Natural killer cell (primary cell): ENCODE measurements at regions not wholly inside any gene's neighbourhood (a gene's known extent, or its start where the extent isn't known, plus 50 kb on each side); places are given as distances from the start of the nearest gene placed in this dataset.

ENCODE experiments used
- ATAC-seq, 3 donors: fragments of 150-1000 bp in 2 of 3; fragments of 200-7000 bp in 1 of 3; cut with Tn5 transposase; 1 replicate in 1 of 3; 2 replicates in 2 of 3; pipeline ENCODE4 v1.10.0; 2021; ENCODE audit warnings: mild to moderate bottlenecking in 2 of 3, moderate library complexity in 2 of 3
- DNase-seq, 2 donors: peaks; one replicate each; pipeline versions ENCODE4 v3.0.0 to v3.0.0-alpha.2; 2013 to 2021; ENCODE audit warnings: mixed read lengths in 1 of 2
- H3K27ac ChIP-seq: one replicate; pipeline ENCODE4 v1.5.1; 2013; ENCODE audit warnings: mild to moderate bottlenecking, low read length
- H3K27me3 ChIP-seq: one replicate; pipeline ENCODE4 v1.6.1; 2013; ENCODE audit warnings: low read length; ENCODE audit not compliant: control insufficient read depth, insufficient read depth
- H3K36me3 ChIP-seq: one replicate; pipeline ENCODE4 v1.6.1; 2013; ENCODE audit warnings: low read length; ENCODE audit not compliant: control insufficient read depth, insufficient read depth
- H3K4me1 ChIP-seq: one replicate; pipeline ENCODE4 v1.6.1; 2013; ENCODE audit warnings: low read length; ENCODE audit not compliant: control insufficient read depth, insufficient read depth
- H3K4me3 ChIP-seq: one replicate; pipeline ENCODE4 v1.5.1; 2013; ENCODE audit warnings: low read length
- H3K9me3 ChIP-seq: one replicate; pipeline ENCODE4 v1.6.1; 2013; ENCODE audit warnings: low read length; ENCODE audit not compliant: control insufficient read depth, insufficient read depth
- H3K27ac Mint-ChIP-seq, 2 donors: one replicate each; pipeline ENCODE4 v1.8.0; 2022; ENCODE audit warnings: mild to moderate bottlenecking in 2 of 2, mixed read lengths in 2 of 2, moderate library complexity in 1 of 2
- H3K27me3 Mint-ChIP-seq, 2 donors: one replicate each; pipeline ENCODE4 v1.8.0; 2022; ENCODE audit warnings: low read depth in 2 of 2, mixed read lengths in 2 of 2
- H3K36me3 Mint-ChIP-seq: one replicate; pipeline ENCODE4 v1.8.0; 2022; ENCODE audit warnings: mixed read lengths
- H3K4me1 Mint-ChIP-seq, 2 donors: one replicate each; pipeline ENCODE4 v1.8.0; 2022; ENCODE audit warnings: mixed read lengths in 2 of 2
- H3K4me3 Mint-ChIP-seq: one replicate; pipeline ENCODE4 v1.8.0; 2022; ENCODE audit warnings: mild to moderate bottlenecking, moderate library complexity, mixed read lengths
- H3K9me3 Mint-ChIP-seq, 2 donors: one replicate each; pipeline ENCODE4 v1.8.0; 2022; ENCODE audit warnings: mixed read lengths in 2 of 2
- WGBS: methylation state at CpG from one replicate; pipeline ENCODE4 v1.1.7; 2013; ENCODE audit warnings: missing lambda C conversion rate; ENCODE audit not compliant: insufficient coverage; 5-methylcytosine and 5-hydroxymethylcytosine counted together
- intact Hi-C: fragments of 100-400 bp; cut with micrococcal nuclease; formaldehyde crosslinking; loops from one replicate; pipeline ENCODE4 v1.14.2; 2022
- TF ChIP-seq, protein P1 (sequence below): fragments of 200-600 bp; IDR thresholded peaks from one replicate; pipeline ENCODE4 v1.8.0; 2022; ENCODE audit warnings: antibody characterized with exemption

DNA sequence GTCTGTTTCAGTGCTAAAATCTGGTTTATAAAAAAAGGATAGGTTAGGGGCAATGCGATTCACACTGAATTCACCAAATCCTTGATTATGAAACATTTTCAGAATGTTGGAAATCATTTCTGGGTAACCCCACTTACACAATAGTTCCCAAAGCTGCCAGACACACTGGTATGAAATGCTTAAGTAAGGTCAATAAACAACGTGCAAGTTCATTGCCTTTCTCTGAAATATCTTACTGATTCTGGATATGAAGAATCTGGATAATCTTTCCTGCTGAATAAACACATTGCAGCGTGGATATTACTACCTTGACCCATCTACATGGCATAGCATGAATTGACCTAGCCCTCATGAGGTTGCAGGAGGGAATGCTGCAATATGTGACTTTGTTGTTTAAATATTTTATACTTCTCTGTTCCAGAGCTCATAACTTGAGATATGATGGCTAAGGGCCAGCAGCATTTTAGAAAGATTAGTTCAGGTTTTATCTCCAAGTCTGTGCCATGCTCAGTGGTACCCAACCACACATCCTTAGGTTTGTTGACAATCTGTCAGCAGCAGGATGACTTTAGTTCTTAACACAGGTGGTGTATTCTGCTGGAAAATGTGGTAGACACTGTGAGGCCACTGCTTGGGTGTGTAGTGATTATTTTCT is 121.0 kb downstream of the NREP start:
- peaks cover 9% of the 10 kb centered on the region for H3K36me3 Mint-ChIP-seq
- no peak overlapping the region for H3K27ac Mint-ChIP-seq
- no peak overlapping the region for H3K4me3 Mint-ChIP-seq
- DNase-seq = no peak
- no peak for ATAC-seq
- Histone ChIP-seq H3K36me3 (no peaks in the 10 kb centered on the region), H3K27me3 (no peaks in the 10 kb centered on the region), H3K4me3 (no peak overlapping the region), H3K4me1 (no peaks in the 10 kb centered on the region), H3K27ac (no peak overlapping the region), H3K9me3 (peaks cover 10% of the 10 kb centered on the region)
- intact Hi-C loops = no loop called here
- H3K27me3 Mint-ChIP-seq = peaks cover 0 to 7% of the 10 kb centered on the region in 2 donors
- H3K9me3 Mint-ChIP-seq = peaks cover 4 to 5% of the 10 kb centered on the region in 2 donors
- TF ChIP-seq, protein P1, sequence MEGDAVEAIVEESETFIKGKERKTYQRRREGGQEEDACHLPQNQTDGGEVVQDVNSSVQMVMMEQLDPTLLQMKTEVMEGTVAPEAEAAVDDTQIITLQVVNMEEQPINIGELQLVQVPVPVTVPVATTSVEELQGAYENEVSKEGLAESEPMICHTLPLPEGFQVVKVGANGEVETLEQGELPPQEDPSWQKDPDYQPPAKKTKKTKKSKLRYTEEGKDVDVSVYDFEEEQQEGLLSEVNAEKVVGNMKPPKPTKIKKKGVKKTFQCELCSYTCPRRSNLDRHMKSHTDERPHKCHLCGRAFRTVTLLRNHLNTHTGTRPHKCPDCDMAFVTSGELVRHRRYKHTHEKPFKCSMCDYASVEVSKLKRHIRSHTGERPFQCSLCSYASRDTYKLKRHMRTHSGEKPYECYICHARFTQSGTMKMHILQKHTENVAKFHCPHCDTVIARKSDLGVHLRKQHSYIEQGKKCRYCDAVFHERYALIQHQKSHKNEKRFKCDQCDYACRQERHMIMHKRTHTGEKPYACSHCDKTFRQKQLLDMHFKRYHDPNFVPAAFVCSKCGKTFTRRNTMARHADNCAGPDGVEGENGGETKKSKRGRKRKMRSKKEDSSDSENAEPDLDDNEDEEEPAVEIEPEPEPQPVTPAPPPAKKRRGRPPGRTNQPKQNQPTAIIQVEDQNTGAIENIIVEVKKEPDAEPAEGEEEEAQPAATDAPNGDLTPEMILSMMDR = no peak
- no peaks in the 10 kb centered on the region for H3K4me1 Mint-ChIP-seq
- WGBS = no CpG with 5 or more reads among the region's 3 CpGs

DNA sequence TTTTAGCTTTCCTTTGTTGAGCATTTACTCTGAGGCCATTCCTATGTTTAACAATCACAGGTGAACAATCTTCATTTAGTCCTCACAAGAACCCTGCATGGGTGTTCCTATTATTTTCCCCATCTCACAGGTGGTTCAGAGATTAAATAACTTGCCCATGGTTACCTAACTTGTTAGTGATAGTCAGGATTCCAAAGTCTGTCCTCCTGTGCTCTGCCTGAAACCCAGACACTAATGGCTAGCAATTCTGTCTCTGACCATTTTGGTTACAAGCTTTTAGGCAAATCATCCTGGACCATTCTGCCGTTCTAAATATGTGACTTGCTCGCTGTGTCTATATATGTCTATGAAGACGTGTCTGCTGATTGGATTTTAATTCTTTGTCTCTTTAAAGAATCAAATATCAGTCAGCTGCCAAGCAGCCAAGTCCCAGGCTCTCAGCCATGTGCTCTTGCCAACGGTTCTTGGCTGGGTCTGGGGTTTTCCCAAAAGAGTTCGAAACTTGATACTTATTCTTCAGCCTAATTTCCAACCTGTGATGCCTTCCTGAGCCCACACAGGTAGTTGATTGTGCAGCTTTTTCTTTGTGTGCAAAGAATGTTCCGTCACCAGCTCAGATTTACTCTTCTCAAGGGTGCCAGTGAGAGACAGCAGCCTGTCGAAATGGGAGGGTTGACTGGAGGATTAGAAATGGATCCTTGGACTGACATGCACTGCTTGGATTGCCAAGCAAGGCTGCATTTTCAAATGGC is 121.7 kb downstream of the NREP start:
- DNase-seq (no peak), ATAC-seq (no peak)
- no peak overlapping the region for H3K4me3 ChIP-seq
- H3K4me1 ChIP-seq = no peaks in the 10 kb centered on the region
- Mint-ChIP-seq H3K4me3 (no peak overlapping the region), H3K4me1 (no peaks in the 10 kb centered on the region), H3K9me3 (peaks cover 4 to 5% of the 10 kb centered on the region in 2 donors), H3K27me3 (peaks cover 0 to 7% of the 10 kb centered on the region in 2 donors), H3K36me3 (peaks cover 9% of the 10 kb centered on the region), H3K27ac (no peak overlapping the region)
- TF ChIP-seq, protein P1 = no peak
- intact Hi-C loops = no loop called here
- 84% methylated on average over 7 of the region's 7 CpGs for WGBS
- no peaks in the 10 kb centered on the region for H3K27me3 ChIP-seq
- peaks cover 10% of the 10 kb centered on the region for H3K9me3 ChIP-seq
- H3K36me3 ChIP-seq = no peaks in the 10 kb centered on the region
- no peak overlapping the region for H3K27ac ChIP-seq

DNA sequence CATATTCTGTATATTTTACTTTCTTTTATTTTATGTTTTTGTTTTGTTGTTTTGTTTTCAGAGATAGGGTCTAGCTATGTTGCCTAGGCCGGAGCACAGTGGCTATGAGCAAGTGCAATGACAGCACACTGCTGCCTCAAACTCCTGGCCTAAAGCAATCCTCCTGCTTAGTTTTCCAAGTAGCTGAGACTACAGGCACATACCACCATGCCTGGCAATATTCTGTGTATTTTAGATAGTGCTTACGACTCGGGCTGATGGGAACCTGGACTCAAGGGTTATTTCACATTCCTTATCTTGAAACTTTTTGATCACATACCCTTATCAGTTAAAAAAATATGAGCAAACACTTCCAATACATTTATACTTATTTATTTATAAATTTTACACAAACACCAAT is 119.0 kb upstream of the STARD4 start:
- no peaks in the 10 kb centered on the region for H3K9me3 Mint-ChIP-seq

More for the DNA sequence above, 119.0 kb upstream of the STARD4 start:
- intact Hi-C loops = no loop called here
- ATAC-seq (no peak), DNase-seq (no peak)
- Histone ChIP-seq H3K36me3 (no peaks in the 10 kb centered on the region), H3K27me3 (no peaks in the 10 kb centered on the region), H3K4me3 (no peak overlapping the region), H3K9me3 (no peaks in the 10 kb centered on the region), H3K4me1 (no peaks in the 10 kb centered on the region), H3K27ac (no peak overlapping the region)
- WGBS = 94% methylated on average over 3 of the region's 3 CpGs
- no peaks in the 10 kb centered on the region for H3K36me3 Mint-ChIP-seq
- peaks cover 0 to 5% of the 10 kb centered on the region in 2 donors for H3K27me3 Mint-ChIP-seq
- no peak overlapping the region for H3K4me3 Mint-ChIP-seq
- no peaks in the 10 kb centered on the region for H3K4me1 Mint-ChIP-seq
- TF ChIP-seq, protein P1 = no peak
- H3K27ac Mint-ChIP-seq = no peak overlapping the region
